Gastrocnemius medialis (tissue), 4 donors: ENCODE measurements at regions not wholly inside any gene's neighbourhood (a gene's known extent, or its start where the extent isn't known, plus 50 kb on each side); places are given as distances from the start of the nearest gene placed in this dataset.

Source experiments
- CTCF ChIP-seq, 5 experiments: fragments of 450-650 bp in 3 of 5; fragments of 200-600 bp in 2 of 5; sonication (generic) in 2 of 5; IDR thresholded peaks in 4 of 5; conservative IDR thresholded peaks in 1 of 5; 1 replicate in 4 of 5; 2 replicates in 1 of 5; pipeline ENCODE4 v1.5.1; 2016 to 2019; ENCODE audit warnings: antibody characterized with exemption in 5 of 5, mild to moderate bottlenecking in 3 of 5, moderate library complexity in 3 of 5
- POLR2A ChIP-seq, 2 donors: fragments of 450-650 bp; IDR thresholded peaks; one replicate each; pipeline ENCODE4 v1.6.1; 2017; ENCODE audit warnings: antibody characterized with exemption in 2 of 2, mild to moderate bottlenecking in 2 of 2, moderate library complexity in 2 of 2

DNA sequence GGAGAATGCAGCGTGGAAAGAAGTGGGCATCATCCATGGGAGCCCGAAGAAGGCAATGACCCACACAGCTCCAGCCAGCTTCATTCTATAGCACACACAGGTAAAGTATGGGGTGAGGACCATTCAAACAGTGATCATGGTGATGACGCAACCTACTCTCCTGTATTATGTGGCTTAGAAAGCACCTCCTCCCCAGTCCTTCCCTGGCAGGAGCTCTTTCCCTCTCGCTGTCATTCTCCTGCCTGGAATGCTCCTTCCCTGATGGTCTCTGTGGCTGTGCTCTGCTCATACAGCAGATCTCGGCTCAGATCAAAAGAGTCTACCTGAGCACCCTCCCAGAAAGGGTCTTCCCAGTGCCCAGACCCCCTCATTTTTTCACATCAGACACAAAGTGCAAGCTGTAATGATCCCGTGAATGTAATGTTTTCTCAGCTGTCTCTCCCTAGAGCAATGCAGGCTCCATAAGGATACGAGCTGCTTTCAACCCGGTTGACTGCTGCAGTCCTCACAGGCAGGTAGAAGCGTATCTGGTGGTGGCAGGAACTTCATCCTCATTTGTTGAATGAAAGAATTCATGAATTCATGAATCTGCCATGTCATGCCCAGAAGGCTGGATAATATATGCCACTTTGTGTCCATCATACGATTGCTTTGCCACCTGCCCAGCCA is 248.8 kb downstream of the HS3ST3A1 start:
- TF ChIP-seq CTCF (IDR thresholded peaks at IDR 0.05 in 4 of 5, conservative IDR thresholded peaks at IDR 0.05 in 1 of 5) (no peak), POLR2A (IDR thresholded peaks at IDR 0.05) (no peak)
